22Rv1 (cell line): ENCODE measurements at regions not wholly inside any gene's neighbourhood (a gene's known extent, or its start where the extent isn't known, plus 50 kb on each side); places are given as distances from the start of the nearest gene placed in this dataset.
"Not testable (repeated sequence)": the region's sequence is repeated elsewhere in the genome, so short reads cannot be mapped to it uniquely, and the experiment has no call there.

Experiments
- H3K27ac ChIP-seq: fragments of 450-650 bp; 2 replicates; pipeline ENCODE4 v1.5.1; 2017
- CTCF ChIP-seq: fragments of 450-650 bp; IDR thresholded peaks from 2 replicates; pipeline ENCODE4 v1.5.1; 2017; ENCODE audit warnings: mild to moderate bottlenecking
- ZFX ChIP-seq: fragments of 450-650 bp; IDR thresholded peaks from 2 replicates; pipeline ENCODE4 v1.6.1; 2017; ENCODE audit warnings: antibody characterized with exemption, borderline replicate concordance

GRCh38 chr6:81886157-81886556, 133.7 kb upstream of the TENT5A start:
- TF ChIP-seq CTCF = no peak
- no peak for TF ChIP-seq ZFX
- no peak overlapping the region for H3K27ac ChIP-seq

GRCh38 chr6:81881660-81882059, 129.2 kb upstream of the TENT5A start:
- no peak for TF ChIP-seq ZFX
- TF ChIP-seq CTCF = no peak
- H3K27ac ChIP-seq = no peak overlapping the region

- no peak for TF ChIP-seq ZFX
- no peak for TF ChIP-seq CTCF
- H3K27ac ChIP-seq = no peak overlapping the region
Observed at GRCh38 chr6:81878479-81878878, 126.0 kb upstream of the TENT5A start.

- H3K27ac ChIP-seq = no peak overlapping the region
- TF ChIP-seq ZFX = no peak
- no peak for TF ChIP-seq CTCF
Observed at GRCh38 chr6:81876971-81877370, 124.5 kb upstream of the TENT5A start.

- TF ChIP-seq CTCF (no peak), ZFX (no peak)
- no peak overlapping the region for H3K27ac ChIP-seq
Observed at GRCh38 chr6:81875782-81876293, 123.4 kb upstream of the TENT5A start.

GRCh38 chr6:81869749-81870508, 117.4 kb upstream of the TENT5A start:
- H3K27ac ChIP-seq = not testable (repeated sequence)

- H3K27ac ChIP-seq = no peak overlapping the region
- TF ChIP-seq ZFX (no peak), CTCF (no peak)
Observed at GRCh38 chr6:81865712-81866111, 113.2 kb upstream of the TENT5A start.

- H3K27ac ChIP-seq = peak overlapping the region; percentile 38
- no peak for TF ChIP-seq CTCF
Observed at GRCh38 chr6:81864124-81864523, 111.6 kb upstream of the TENT5A start.
